ENCODE measurements at regions not wholly inside any gene's neighbourhood (a gene's known extent, or its start where the extent isn't known, plus 50 kb on each side); places are given as distances from the start of the nearest gene placed in this dataset.

GRCh38 chrY:16001896-16002295 lies 1477.6 kb downstream of the NLGN4Y start:
- TF ChIP-seq POLR2AphosphoS2 (conservative IDR thresholded peaks at IDR 0.05; ENCODE audit: low read length) (no peak), BCL3 (IDR thresholded peaks at IDR 0.05) (no peak), HDAC2 (IDR thresholded peaks at IDR 0.05) (no peak)
- Histone ChIP-seq H3K4me3 (no peak overlapping the region), H3K9me3 (no peaks in the 10 kb centered on the region), H3K4me1 (no peaks in the 10 kb centered on the region), H3K4me2 (no peak overlapping the region), H3K27ac (no peak overlapping the region)
- no peak for DNase-seq (ENCODE audit: low read depth in 1 of 2, low spot score in 1 of 2)
- ChIA-PET CTCF (no interaction called here), POLR2A (no interaction called here)
- ATAC-seq = no peak
- no peak for FAIRE-seq

DNA sequence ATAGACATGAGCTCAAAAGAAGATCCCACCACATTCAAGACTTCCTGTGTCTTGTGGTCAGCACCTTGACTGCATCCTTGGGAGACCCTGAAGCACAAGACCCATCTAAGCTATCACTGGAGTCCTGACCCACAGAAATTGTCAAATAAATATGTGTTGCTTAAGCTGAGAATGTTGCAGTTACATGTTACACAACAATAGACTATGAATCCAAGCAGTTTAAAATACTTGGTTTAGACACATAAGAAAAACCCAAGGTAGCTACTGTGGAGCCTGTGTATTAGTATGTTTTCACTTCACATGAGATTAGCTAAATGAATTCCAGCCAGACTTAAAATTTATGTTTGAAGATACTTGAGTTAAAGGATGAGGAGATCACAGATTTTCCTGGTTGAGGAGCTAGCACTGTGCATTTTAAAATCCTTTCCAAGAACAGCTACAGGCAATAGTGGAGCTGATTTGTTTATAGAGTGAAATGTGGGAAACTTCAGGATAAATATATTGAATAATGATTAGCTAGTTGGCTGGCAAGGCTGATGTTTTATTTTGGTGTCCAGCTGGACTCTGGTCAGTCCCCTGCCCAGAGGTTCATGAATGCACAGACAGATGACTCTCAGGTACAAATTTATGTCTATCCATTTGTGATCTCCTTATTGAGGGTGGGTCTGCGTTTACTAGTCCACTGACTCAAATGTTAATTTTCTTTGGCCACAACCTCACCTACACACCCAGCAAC lies 1527.7 kb downstream of the NLGN4Y start:
- Histone ChIP-seq H3K4me3 (no peak overlapping the region), H3K4me2 (no peak overlapping the region), H3K9me3 (no peaks in the 10 kb centered on the region), H3K4me1 (no peaks in the 10 kb centered on the region), H3K27ac (no peak overlapping the region)
- ChIA-PET CTCF (no interaction called here), POLR2A (no interaction called here)
- TF ChIP-seq MYC (IDR thresholded peaks at IDR 0.05; ENCODE audit: borderline replicate concordance, low read length) (no peak), BCL3 (IDR thresholded peaks at IDR 0.05) (no peak), ZFP36 (IDR thresholded peaks at IDR 0.05; ENCODE audit: borderline replicate concordance, partially characterized antibody) (no peak), CEBPB (IDR thresholded peaks at IDR 0.05) (no peak), SMC3 (IDR thresholded peaks at IDR 0.05) (no peak), HMGXB4 (CRISPR knock-in tag; IDR thresholded peaks at IDR 0.05; ENCODE audit: borderline replicate concordance) (no peak), EHF (CRISPR knock-in tag; IDR thresholded peaks at IDR 0.05) (no peak), KDM1A (IDR thresholded peaks at IDR 0.05; ENCODE audit: low read depth) (no peak), GATA3 (IDR thresholded peaks at IDR 0.05; ENCODE audit: borderline replicate concordance) (no peak), ZNF302 (CRISPR knock-in tag; IDR thresholded peaks at IDR 0.05) (no peak), POLR2A (IDR thresholded peaks at IDR 0.05; ENCODE audit: low read length) (no peak), EP300 (IDR thresholded peaks at IDR 0.05) (no peak), RAD21 (conservative IDR thresholded peaks at IDR 0.05 in 1 of 2, IDR thresholded peaks at IDR 0.05 in 1 of 2) (no peak), FOXS1 (CRISPR knock-in tag; IDR thresholded peaks at IDR 0.05) (no peak), BHLHE40 (IDR thresholded peaks at IDR 0.05; ENCODE audit: low read depth, low read length) (no peak), FOSB (CRISPR knock-in tag; IDR thresholded peaks at IDR 0.05) (no peak), ZC3H11A (IDR thresholded peaks at IDR 0.05) (no peak)
- TF ChIP-seq, protein P1, sequence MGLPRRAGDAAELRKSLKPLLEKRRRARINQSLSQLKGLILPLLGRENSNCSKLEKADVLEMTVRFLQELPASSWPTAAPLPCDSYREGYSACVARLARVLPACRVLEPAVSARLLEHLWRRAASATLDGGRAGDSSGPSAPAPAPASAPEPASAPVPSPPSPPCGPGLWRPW (IDR thresholded peaks at IDR 0.05) = no peak
- TF ChIP-seq, protein P2, sequence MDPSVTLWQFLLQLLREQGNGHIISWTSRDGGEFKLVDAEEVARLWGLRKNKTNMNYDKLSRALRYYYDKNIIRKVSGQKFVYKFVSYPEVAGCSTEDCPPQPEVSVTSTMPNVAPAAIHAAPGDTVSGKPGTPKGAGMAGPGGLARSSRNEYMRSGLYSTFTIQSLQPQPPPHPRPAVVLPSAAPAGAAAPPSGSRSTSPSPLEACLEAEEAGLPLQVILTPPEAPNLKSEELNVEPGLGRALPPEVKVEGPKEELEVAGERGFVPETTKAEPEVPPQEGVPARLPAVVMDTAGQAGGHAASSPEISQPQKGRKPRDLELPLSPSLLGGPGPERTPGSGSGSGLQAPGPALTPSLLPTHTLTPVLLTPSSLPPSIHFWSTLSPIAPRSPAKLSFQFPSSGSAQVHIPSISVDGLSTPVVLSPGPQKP (IDR thresholded peaks at IDR 0.05; ENCODE audit: low read depth, low read length) = no peak
- TF ChIP-seq, protein P3, sequence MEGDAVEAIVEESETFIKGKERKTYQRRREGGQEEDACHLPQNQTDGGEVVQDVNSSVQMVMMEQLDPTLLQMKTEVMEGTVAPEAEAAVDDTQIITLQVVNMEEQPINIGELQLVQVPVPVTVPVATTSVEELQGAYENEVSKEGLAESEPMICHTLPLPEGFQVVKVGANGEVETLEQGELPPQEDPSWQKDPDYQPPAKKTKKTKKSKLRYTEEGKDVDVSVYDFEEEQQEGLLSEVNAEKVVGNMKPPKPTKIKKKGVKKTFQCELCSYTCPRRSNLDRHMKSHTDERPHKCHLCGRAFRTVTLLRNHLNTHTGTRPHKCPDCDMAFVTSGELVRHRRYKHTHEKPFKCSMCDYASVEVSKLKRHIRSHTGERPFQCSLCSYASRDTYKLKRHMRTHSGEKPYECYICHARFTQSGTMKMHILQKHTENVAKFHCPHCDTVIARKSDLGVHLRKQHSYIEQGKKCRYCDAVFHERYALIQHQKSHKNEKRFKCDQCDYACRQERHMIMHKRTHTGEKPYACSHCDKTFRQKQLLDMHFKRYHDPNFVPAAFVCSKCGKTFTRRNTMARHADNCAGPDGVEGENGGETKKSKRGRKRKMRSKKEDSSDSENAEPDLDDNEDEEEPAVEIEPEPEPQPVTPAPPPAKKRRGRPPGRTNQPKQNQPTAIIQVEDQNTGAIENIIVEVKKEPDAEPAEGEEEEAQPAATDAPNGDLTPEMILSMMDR (IDR thresholded peaks at IDR 0.05) = no peak
- DNase-seq (ENCODE audit: low read depth in 1 of 2, low spot score in 1 of 2) (no peak), ATAC-seq (no peak), FAIRE-seq (no peak)
- WGBS (ENCODE audit: missing lambda C conversion rate) = 0% methylated on average over 1 of the region's 1 CpG
